ENCODE measurements at regions not wholly inside any gene's neighbourhood (a gene's known extent, or its start where the extent isn't known, plus 50 kb on each side); places are given as distances from the start of the nearest gene placed in this dataset.

- TF ChIP-seq SMAD5 (IDR thresholded peaks at IDR 0.05; ENCODE audit: low read depth): no peak
- no peak for TF ChIP-seq CTCF (IDR thresholded peaks at IDR 0.05 in 2 of 3, conservative IDR thresholded peaks at IDR 0.05 in 1 of 3; ENCODE audit: control insufficient read depth in 2 of 3, extremely low read depth in 1 of 3, insufficient read depth in 1 of 3, low read depth in 3 of 3, low read length in 3 of 3)
- no peak for TF ChIP-seq POLR2A (IDR thresholded peaks at IDR 0.05; ENCODE audit: low read depth, low read length)
- no peak for TF ChIP-seq ZNF592 (IDR thresholded peaks at IDR 0.05)
These were observed 373.2 kb upstream of the MANEA start for GRCh38 chr6:95204178-95204577.

Measured in GM12878 (cell line).